Colonic mucosa (tissue), 4 donors: ENCODE measurements at regions not wholly inside any gene's neighbourhood (a gene's known extent, or its start where the extent isn't known, plus 50 kb on each side); places are given as distances from the start of the nearest gene placed in this dataset.

Experiments
- DNase-seq: peaks from one replicate; pipeline ENCODE4 v3.0.0-alpha.2; 2020
- H3K27ac ChIP-seq: fragments of 200-600 bp; one replicate; pipeline ENCODE4 v1.8.0; 2021
- H3K27me3 ChIP-seq: fragments of 200-600 bp; one replicate; pipeline ENCODE4 v1.8.0; 2021
- H3K36me3 ChIP-seq: fragments of 200-600 bp; one replicate; pipeline ENCODE4 v1.8.0; 2021
- H3K4me1 ChIP-seq: fragments of 200-600 bp; one replicate; pipeline ENCODE4 v1.8.0; 2021; ENCODE audit warnings: mild to moderate bottlenecking
- H3K4me3 ChIP-seq: fragments of 200-600 bp; one replicate; pipeline ENCODE4 v1.8.0; 2021
- H3K9ac ChIP-seq, 2 donors: one replicate each; pipeline ENCODE4 v1.7.0; 2013; ENCODE audit warnings: control low read depth in 2 of 2, low read depth in 2 of 2, low read length in 2 of 2
- H3K9me3 ChIP-seq: fragments of 200-600 bp; one replicate; pipeline ENCODE4 v1.8.0; 2021
- CTCF ChIP-seq: fragments of 200-600 bp; IDR thresholded peaks from one replicate; pipeline ENCODE4 v1.8.0; 2022; ENCODE audit warnings: antibody characterized with exemption, mild to moderate bottlenecking
- intact Hi-C: fragments of 100-400 bp; cut with DNase I; formaldehyde crosslinking; loops from one replicate; pipeline ENCODE4 v1.14.1; 2022
- donor health status: healthy.
- donor health status: DM: no; HTN: no; CAD: no.
- donor health status: DM: no; HTN: no; CAD: no.

DNA sequence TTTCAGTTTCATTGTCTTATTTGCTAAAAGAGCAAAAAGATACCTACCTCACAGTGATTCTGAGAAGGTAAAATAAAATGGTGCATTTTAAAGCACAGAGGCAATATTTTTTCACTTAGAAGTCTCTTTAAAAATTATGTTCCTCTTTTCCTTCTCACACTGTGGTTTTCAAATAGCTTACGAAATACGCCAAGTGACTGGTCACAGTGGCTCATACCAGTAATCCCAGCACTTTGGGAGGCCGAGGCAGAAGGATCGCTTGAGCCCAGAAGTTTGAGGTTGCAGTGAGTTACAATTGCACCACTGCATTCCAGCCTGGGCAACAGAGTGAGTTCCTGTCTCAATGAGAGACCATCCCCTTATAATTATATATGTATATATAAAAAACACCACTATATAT is 372.6 kb downstream of the FBXO8 start:
- H3K27ac ChIP-seq: no peak overlapping the region
- no peak overlapping the region for H3K9ac ChIP-seq
- DNase-seq: no peak
- H3K36me3 ChIP-seq: no peaks in the 10 kb centered on the region
- no peaks in the 10 kb centered on the region for H3K4me1 ChIP-seq
- no peaks in the 10 kb centered on the region for H3K27me3 ChIP-seq
- no peak overlapping the region for H3K4me3 ChIP-seq
- intact Hi-C loops: no loop called here
- H3K9me3 ChIP-seq: no peaks in the 10 kb centered on the region
- TF ChIP-seq CTCF: no peak

DNA sequence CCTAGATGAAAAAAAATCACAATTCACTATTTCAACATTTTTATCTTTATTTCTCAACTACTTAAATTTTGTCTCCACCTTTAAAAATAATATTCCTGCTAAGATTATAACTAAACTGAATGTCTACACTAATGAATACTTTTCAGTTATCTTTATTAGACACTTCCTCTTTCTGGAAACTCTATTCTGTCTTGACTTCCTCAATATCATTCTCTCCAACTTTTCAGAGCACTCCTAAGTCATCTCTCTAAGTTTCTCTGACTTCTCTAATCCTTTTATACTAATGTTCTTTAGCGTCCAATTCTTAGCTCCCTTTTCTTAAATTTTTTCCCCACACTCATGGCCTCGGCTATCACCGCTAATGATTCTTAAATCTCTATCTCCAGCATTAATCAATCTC is 374.2 kb downstream of the FBXO8 start:
- Histone ChIP-seq H3K36me3 (no peaks in the 10 kb centered on the region), H3K4me1 (no peaks in the 10 kb centered on the region), H3K9me3 (no peaks in the 10 kb centered on the region), H3K9ac (no peak overlapping the region), H3K4me3 (no peak overlapping the region), H3K27me3 (no peaks in the 10 kb centered on the region), H3K27ac (no peak overlapping the region)
- no peak for TF ChIP-seq CTCF
- no peak for DNase-seq
- intact Hi-C loops: no loop called here

DNA sequence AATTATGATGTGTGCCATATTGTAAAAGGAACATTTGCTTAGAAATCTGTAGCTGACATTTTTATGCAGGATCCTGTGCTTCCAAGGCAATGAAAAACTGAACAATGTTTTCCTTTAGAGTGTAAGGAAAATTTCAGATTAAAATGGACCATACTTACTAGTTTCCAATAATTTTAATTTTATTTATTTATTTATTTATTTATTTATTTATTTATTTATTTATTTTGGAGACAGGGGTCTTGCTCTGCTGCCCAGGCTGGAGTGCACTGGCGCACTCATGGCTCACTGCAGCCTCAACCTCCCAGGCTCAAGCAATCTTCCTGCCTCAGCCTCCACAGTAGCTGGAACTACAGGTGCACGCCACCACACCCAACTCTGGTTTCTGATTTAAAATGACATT is 369.8 kb upstream of the HAND2 start:
- intact Hi-C loops: no loop called here
- Histone ChIP-seq H3K36me3 (no peaks in the 10 kb centered on the region), H3K4me1 (no peaks in the 10 kb centered on the region), H3K27ac (no peak overlapping the region), H3K9ac (no peak overlapping the region), H3K9me3 (no peaks in the 10 kb centered on the region), H3K4me3 (no peak overlapping the region), H3K27me3 (no peaks in the 10 kb centered on the region)
- TF ChIP-seq CTCF: no peak
- no peak for DNase-seq

GRCh38 chr4:173891072-173891471 is 361.0 kb upstream of the HAND2 start:
- no peak overlapping the region for H3K27ac ChIP-seq
- H3K4me1 ChIP-seq: no peaks in the 10 kb centered on the region
- no peaks in the 10 kb centered on the region for H3K9me3 ChIP-seq
- DNase-seq: no peak
- intact Hi-C loops: no loop called here
- H3K27me3 ChIP-seq: no peaks in the 10 kb centered on the region
- H3K36me3 ChIP-seq: no peaks in the 10 kb centered on the region
- no peak overlapping the region for H3K9ac ChIP-seq
- H3K4me3 ChIP-seq: no peak overlapping the region
- TF ChIP-seq CTCF: no peak

- no peaks in the 10 kb centered on the region for H3K27me3 ChIP-seq
- no peaks in the 10 kb centered on the region for H3K9me3 ChIP-seq
- no peaks in the 10 kb centered on the region for H3K4me1 ChIP-seq
- no peak overlapping the region for H3K4me3 ChIP-seq
- H3K27ac ChIP-seq: no peak overlapping the region
- H3K9ac ChIP-seq: no peak overlapping the region
- TF ChIP-seq CTCF: no peak
- intact Hi-C loops: no loop called here
- no peaks in the 10 kb centered on the region for H3K36me3 ChIP-seq
- no peak for DNase-seq
Measured at GRCh38 chr4:173883821-173884220, 353.8 kb upstream of the HAND2 start.

DNA sequence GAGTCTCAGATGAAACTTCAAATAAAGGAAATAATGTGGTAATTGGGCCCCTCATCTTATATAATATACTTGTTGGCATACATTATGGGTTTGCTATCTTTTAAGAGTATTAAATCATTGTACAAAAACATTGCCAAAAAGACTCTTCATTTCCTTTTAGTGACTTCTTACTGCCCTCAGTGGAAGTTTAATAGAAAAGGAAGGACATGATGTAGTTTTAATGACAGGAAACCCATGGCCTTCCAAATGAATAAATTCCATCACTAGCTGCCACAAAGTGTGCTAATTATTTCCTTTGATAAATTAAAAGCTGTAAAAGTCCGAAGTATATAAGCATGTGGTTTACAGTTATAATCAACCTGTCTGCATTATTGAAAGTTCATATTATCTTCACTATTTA is 350.9 kb upstream of the HAND2 start:
- H3K9ac ChIP-seq: no peak overlapping the region
- no peaks in the 10 kb centered on the region for H3K36me3 ChIP-seq

More for the DNA sequence above, 350.9 kb upstream of the HAND2 start:
- no peaks in the 10 kb centered on the region for H3K9me3 ChIP-seq
- no peaks in the 10 kb centered on the region for H3K27me3 ChIP-seq
- H3K4me3 ChIP-seq: no peak overlapping the region
- H3K27ac ChIP-seq: no peak overlapping the region
- intact Hi-C loops: no loop called here
- no peaks in the 10 kb centered on the region for H3K4me1 ChIP-seq
- no peak for TF ChIP-seq CTCF
- no peak for DNase-seq
